Activated naive CD8-positive, alpha-beta T cell treated with anti-CD3 and anti-CD28 coated beads for 36 hours (primary cell): ENCODE measurements at regions not wholly inside any gene's neighbourhood (a gene's known extent, or its start where the extent isn't known, plus 50 kb on each side); places are given as distances from the start of the nearest gene placed in this dataset.
"Not testable (repeated sequence)": the region's sequence is repeated elsewhere in the genome, so short reads cannot be mapped to it uniquely, and the experiment has no call there.

Experiments
- DNase-seq: peaks from one replicate; pipeline ENCODE4 v3.0.0; 2021
- H3K27ac Mint-ChIP-seq: one replicate; pipeline ENCODE4 v1.8.0; 2022; ENCODE audit warnings: mild to moderate bottlenecking, moderate library complexity, mixed read lengths
- H3K27me3 Mint-ChIP-seq: one replicate; pipeline ENCODE4 v1.8.0; 2022; ENCODE audit warnings: mild to moderate bottlenecking, mixed read lengths
- H3K36me3 Mint-ChIP-seq: one replicate; pipeline ENCODE4 v1.8.0; 2021; ENCODE audit warnings: mild to moderate bottlenecking, mixed read lengths
- H3K4me1 Mint-ChIP-seq: one replicate; pipeline ENCODE4 v1.8.0; 2021; ENCODE audit warnings: mixed read lengths
- H3K4me3 Mint-ChIP-seq: one replicate; pipeline ENCODE4 v1.8.0; 2022; ENCODE audit warnings: mild to moderate bottlenecking, moderate library complexity, mixed read lengths
- H3K9me3 Mint-ChIP-seq: one replicate; pipeline ENCODE4 v1.8.0; 2022; ENCODE audit warnings: mixed read lengths

- not testable (repeated sequence) for H3K4me3 Mint-ChIP-seq, H3K36me3 Mint-ChIP-seq, H3K9me3 Mint-ChIP-seq, H3K4me1 Mint-ChIP-seq, H3K27me3 Mint-ChIP-seq, DNase-seq, H3K27ac Mint-ChIP-seq
Observed at GRCh38 chr2:132220589-132220988, 58.8 kb upstream of the ANKRD30BL start.

DNA sequence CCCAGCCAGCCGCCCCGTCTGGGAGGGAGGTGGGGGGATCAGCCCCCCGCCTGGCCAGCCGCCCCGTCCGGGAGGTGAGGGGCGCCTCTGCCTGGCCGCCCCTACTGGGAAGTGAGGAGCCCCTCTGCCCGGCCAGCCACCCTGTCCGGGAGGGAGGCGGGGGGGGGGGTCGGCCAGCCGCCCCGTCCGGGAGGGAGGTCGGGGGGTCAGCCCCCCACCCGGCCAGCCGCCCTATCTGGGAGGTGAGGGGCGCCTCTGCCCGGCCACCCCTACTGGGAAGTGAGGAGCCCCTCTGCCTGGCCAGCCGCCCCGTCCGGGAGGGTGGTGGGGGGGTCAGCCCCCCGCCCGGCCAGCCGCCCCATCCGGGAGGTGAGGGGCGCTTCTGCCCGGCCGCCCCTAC, 60.1 kb upstream of the ANKRD30BL start:
- not testable (repeated sequence) for H3K27ac Mint-ChIP-seq, H3K36me3 Mint-ChIP-seq, H3K9me3 Mint-ChIP-seq, H3K27me3 Mint-ChIP-seq, H3K4me1 Mint-ChIP-seq, H3K4me3 Mint-ChIP-seq, DNase-seq

DNA sequence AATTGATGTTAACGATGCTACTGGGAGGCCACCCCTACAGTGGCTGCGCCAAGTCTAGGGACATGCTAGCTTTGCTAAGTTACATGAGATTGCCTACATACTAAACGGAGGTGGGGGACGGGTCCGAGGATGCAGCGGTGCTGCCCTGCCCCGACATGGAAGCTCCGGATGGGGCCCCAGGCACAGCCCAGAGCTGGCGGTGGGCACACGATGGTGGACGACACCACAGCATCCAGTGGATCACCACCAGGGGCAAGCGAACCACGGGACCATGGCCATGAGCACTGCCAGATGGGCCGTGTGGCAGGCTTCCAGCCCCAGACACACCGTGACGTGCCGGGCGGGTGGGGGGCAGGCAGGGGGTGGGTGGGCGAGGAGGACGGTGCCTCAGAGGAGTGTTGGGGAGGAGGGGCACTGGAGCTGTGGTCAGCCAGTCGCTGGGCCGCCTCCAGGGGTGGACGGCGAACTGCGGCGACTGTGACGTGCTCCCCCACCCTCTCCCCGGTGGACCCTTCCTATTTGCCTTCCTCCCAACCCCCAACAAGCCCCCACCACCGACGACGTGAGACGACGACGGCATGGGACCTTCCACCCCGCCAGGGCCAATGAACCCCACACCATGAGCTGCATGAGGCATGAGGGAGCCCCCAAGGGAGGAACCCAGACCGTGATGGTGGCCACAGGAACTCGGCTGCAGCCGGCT, 90.6 kb upstream of the ANKRD30BL start:
- DNase-seq = no peak

GRCh38 chr2:132252894-132253264, 91.1 kb upstream of the ANKRD30BL start:
- H3K9me3 Mint-ChIP-seq = peaks cover 16% of the 10 kb centered on the region
- H3K4me1 Mint-ChIP-seq = no peaks in the 10 kb centered on the region
- H3K36me3 Mint-ChIP-seq = peaks cover 5% of the 10 kb centered on the region
- peaks cover 19% of the 10 kb centered on the region for H3K27me3 Mint-ChIP-seq
- H3K27ac Mint-ChIP-seq = no peak overlapping the region
- DNase-seq = no peak
- H3K4me3 Mint-ChIP-seq = no peak overlapping the region

More for the DNA sequence above, 90.6 kb upstream of the ANKRD30BL start:
- H3K27me3 Mint-ChIP-seq = peaks cover 16% of the 10 kb centered on the region
- H3K4me3 Mint-ChIP-seq = no peak overlapping the region
- peaks cover 5% of the 10 kb centered on the region for H3K36me3 Mint-ChIP-seq
- H3K27ac Mint-ChIP-seq = no peak overlapping the region
- H3K9me3 Mint-ChIP-seq = peaks cover 16% of the 10 kb centered on the region
- H3K4me1 Mint-ChIP-seq = no peaks in the 10 kb centered on the region

DNA sequence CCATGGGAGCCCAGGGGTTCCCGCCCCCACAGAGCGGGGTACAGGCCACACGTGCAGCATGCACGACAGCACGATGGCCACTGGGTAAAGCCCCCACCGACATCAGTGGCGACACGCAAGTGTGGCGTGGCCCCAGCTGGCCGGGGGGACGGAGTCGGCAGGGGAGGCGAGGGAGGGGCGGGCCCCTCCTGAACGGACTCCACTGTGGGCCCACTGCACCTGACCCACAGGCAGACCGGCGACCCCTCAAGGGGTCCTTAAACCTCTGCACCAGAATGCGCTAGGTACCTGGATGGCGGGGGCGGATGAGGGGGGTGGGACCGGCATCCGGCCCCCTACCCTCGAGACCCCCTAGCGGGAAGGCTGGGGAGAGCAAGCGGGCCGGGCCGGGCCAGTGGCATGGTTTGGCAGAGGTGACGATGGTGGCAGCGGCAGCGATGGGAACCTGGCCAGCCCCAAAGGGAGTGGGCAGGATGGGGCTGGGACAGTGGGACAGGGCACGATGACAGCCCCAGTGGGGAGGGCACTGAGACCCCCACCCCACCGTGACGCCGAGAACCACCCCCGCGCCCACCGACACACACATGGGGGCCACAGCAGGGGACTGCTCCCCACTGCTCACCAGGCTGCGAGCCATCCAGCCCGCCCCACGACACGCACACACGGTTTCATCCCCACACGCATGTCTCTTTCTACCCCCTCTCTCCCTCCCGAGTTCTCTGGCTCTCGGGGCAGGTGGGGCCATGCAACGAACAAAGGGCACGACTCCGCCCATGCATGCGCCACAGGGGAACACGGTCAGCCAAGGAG, 91.9 kb upstream of the ANKRD30BL start:
- H3K4me3 Mint-ChIP-seq = no peak overlapping the region
- H3K36me3 Mint-ChIP-seq = peaks cover 5% of the 10 kb centered on the region
- DNase-seq = no peak
- no peak overlapping the region for H3K27ac Mint-ChIP-seq
- no peaks in the 10 kb centered on the region for H3K4me1 Mint-ChIP-seq
- peaks cover 12% of the 10 kb centered on the region for H3K9me3 Mint-ChIP-seq
- H3K27me3 Mint-ChIP-seq = peaks cover 24% of the 10 kb centered on the region

DNA sequence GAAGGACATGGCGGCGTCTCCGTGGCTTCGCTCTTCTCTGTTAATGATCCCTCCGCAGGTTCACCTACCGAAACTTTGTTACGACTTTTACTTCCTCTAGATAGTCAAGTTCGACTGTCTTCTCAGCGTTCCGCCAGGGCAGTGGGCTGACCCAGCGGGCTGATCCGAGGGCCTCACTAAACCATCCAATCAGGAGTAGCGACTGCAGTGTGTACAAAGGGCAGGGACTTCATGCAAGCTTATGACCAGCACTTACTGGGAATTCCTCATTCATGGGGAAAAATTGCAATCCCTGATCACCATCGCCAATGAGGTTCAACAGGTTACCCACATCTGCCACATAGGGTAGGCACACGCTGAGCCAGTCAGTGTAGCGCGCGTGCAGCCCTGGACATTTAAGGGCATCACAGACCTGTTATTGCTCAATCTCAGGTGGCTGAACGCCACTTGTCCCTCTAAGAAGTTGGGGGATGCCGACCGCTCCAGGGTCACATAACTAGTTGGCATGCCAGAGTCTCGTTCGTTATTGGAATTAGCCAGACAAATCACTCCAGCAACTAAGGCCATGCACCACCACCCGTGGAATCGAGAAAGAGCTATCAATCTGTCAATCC, 92.7 kb upstream of the ANKRD30BL start:
- Mint-ChIP-seq H3K9me3 (peaks cover 12% of the 10 kb centered on the region), H3K27me3 (peaks cover 24% of the 10 kb centered on the region)
- DNase-seq, H3K4me1 Mint-ChIP-seq, H3K27ac Mint-ChIP-seq, H3K36me3 Mint-ChIP-seq, H3K4me3 Mint-ChIP-seq: not testable (repeated sequence)

GRCh38 chr2:132255714-132256113, 94.0 kb upstream of the ANKRD30BL start:
- DNase-seq = no peak
- Mint-ChIP-seq H3K27ac (no peak overlapping the region), H3K27me3 (peaks cover 29% of the 10 kb centered on the region), H3K9me3 (peaks cover 1% of the 10 kb centered on the region), H3K4me1 (no peaks in the 10 kb centered on the region), H3K36me3 (peaks cover 4% of the 10 kb centered on the region), H3K4me3 (no peak overlapping the region)

GRCh38 chr2:132256251-132256902, 94.6 kb upstream of the ANKRD30BL start:
- no peaks in the 10 kb centered on the region for H3K4me1 Mint-ChIP-seq
- no peak overlapping the region for H3K4me3 Mint-ChIP-seq
- no peak for DNase-seq
- peaks cover 29% of the 10 kb centered on the region for H3K27me3 Mint-ChIP-seq
- peaks cover 4% of the 10 kb centered on the region for H3K36me3 Mint-ChIP-seq
- H3K27ac Mint-ChIP-seq = no peak overlapping the region
- H3K9me3 Mint-ChIP-seq = peaks cover 1% of the 10 kb centered on the region

- H3K27me3 Mint-ChIP-seq = peaks cover 29% of the 10 kb centered on the region
- DNase-seq, H3K36me3 Mint-ChIP-seq, H3K27ac Mint-ChIP-seq, H3K4me3 Mint-ChIP-seq, H3K9me3 Mint-ChIP-seq, H3K4me1 Mint-ChIP-seq: not testable (repeated sequence)
Observed at GRCh38 chr2:132256903-132257300, 95.2 kb upstream of the ANKRD30BL start.

DNA sequence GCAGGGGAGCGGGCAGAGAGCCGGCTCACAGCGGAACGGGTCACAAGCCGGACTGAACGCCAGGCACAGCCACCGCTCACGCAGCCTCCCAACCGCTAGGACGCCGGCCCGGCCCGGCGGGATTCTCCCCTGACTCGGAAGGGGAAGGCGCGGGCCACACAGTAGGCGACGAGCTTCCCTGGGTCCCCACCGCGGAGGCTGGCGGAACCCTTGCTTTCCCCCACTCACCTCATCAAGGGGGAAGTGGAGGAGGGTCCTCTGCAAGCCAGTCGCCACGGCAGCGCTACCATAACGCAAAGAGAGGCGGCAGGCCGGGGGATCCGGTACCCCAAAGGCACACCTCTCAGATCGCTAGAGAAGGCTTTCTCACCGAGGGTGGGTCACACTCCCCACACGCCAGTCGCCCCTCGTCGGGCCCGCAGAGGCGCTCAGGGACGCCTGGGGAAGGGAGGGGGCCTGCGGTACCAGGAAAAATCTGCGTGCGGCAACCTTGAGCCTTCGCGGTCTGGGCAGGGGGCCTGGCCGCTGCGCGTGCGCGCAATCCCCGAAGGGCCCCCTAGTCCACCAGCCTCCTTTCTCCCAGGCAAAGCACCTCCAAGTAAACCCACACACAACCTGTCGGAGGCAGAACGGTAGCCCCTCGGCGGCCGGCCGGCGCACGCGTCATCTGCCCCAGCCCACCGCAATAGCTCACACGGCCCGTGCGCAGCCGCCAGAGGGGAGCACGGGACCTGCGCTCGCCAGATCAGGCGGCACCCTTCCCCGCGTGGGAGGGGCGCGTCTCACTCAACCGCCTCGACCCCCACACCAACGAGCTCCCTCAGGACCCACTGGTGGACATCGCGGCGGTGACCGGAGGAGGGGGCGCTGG, 95.8 kb upstream of the ANKRD30BL start:
- not testable (repeated sequence) for DNase-seq, H3K4me3 Mint-ChIP-seq, H3K9me3 Mint-ChIP-seq, H3K27ac Mint-ChIP-seq, H3K4me1 Mint-ChIP-seq, H3K36me3 Mint-ChIP-seq
- H3K27me3 Mint-ChIP-seq = peaks cover 29% of the 10 kb centered on the region

GRCh38 chr2:132259276-132259675, 97.5 kb upstream of the ANKRD30BL start:
- H3K9me3 Mint-ChIP-seq, H3K4me3 Mint-ChIP-seq, H3K4me1 Mint-ChIP-seq, H3K36me3 Mint-ChIP-seq, DNase-seq, H3K27ac Mint-ChIP-seq: not testable (repeated sequence)
- H3K27me3 Mint-ChIP-seq = peaks cover 26% of the 10 kb centered on the region

DNA sequence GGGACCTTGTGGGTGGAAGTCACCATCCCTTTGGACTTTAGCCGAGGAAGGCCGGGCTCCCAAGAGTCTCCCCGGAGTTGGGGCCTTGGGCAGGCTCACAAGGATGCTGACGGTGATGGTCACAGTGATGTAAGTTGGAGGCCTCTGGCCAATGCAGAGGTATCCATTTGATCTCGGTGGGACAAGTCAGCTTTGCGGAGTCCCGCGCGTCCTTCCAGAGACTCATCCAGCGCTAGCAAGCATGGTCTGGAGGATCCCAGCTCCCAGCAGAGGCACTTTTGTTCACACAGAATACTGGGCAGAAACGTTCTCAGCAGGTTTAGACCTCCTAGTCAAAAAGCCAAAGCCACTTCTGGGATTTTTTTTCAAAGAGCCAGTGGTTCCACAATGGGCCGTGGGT, 103.8 kb upstream of the ANKRD30BL start:
- not testable (repeated sequence) for H3K27ac Mint-ChIP-seq, H3K4me3 Mint-ChIP-seq, H3K36me3 Mint-ChIP-seq, H3K4me1 Mint-ChIP-seq, H3K27me3 Mint-ChIP-seq, H3K9me3 Mint-ChIP-seq, DNase-seq

DNA sequence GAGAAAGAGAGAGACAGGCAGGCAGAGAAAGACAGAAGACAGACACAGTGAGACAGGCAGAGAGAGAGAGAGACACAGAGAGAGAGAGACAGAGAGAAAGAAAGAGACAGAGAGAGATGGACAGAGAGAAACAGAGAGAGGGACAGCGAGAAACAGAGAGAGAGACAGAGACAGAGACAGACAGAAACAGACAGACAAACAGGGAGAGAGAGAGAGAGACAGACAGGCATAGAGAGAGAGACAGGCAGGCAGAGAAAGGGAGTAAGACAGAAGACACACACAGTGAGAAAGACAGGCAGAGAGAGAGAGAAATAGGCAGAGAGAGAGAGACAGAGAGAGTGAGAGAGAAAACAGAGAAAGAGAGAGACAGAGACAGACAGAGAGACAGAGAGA, 105.3 kb upstream of the ANKRD30BL start:
- no peaks in the 10 kb centered on the region for H3K4me1 Mint-ChIP-seq
- no peaks in the 10 kb centered on the region for H3K9me3 Mint-ChIP-seq
- no peaks in the 10 kb centered on the region for H3K36me3 Mint-ChIP-seq
- DNase-seq = no peak
- H3K4me3 Mint-ChIP-seq = no peak overlapping the region
- no peak overlapping the region for H3K27ac Mint-ChIP-seq
- H3K27me3 Mint-ChIP-seq = no peaks in the 10 kb centered on the region

GRCh38 chr2:132267498-132268283, 105.9 kb upstream of the ANKRD30BL start:
- not testable (repeated sequence) for H3K4me1 Mint-ChIP-seq, H3K36me3 Mint-ChIP-seq, H3K27me3 Mint-ChIP-seq

More at GRCh38 chr2:132267498-132268283, 105.9 kb upstream of the ANKRD30BL start:
- H3K4me3 Mint-ChIP-seq, H3K9me3 Mint-ChIP-seq, H3K27ac Mint-ChIP-seq, DNase-seq: not testable (repeated sequence)
